Keratinocyte (primary cell): ENCODE measurements at regions not wholly inside any gene's neighbourhood (a gene's known extent, or its start where the extent isn't known, plus 50 kb on each side); places are given as distances from the start of the nearest gene placed in this dataset.

Experiments used
- DNase-seq: peaks from one replicate; pipeline ENCODE4 v3.0.0-alpha.2; 2011; ENCODE audit warnings: low read depth, missing footprints, low spot score
- FAIRE-seq: peaks from 2 replicates; lab custom pipeline; 2011; peaks lifted over from hg19 to GRCh38; lab: Jason Lieb, UNC
- H2AFZ ChIP-seq: 2 replicates; pipeline ENCODE4 v1.6.0; 2012; ENCODE audit warnings: low read length, control low read depth, inconsistent platforms; ENCODE audit not compliant: control insufficient read depth
- H3K27ac ChIP-seq: 2 replicates; pipeline ENCODE4 v1.5.1; 2011; ENCODE audit warnings: low read length; ENCODE audit not compliant: control insufficient read depth, insufficient read depth
- H3K27me3 ChIP-seq: 3 replicates; pipeline ENCODE4 v1.6.0; 2011; ENCODE audit warnings: low read length; ENCODE audit not compliant: control insufficient read depth, insufficient read depth; ENCODE audit errors: extremely low read depth
- H3K36me3 ChIP-seq, 2 experiments: 2 replicates in 1 of 2; 3 replicates in 1 of 2; pipeline ENCODE4 v1.5.1; 2011; ENCODE audit warnings: low read length in 2 of 2, mild to moderate bottlenecking in 1 of 2; ENCODE audit not compliant: control insufficient read depth in 2 of 2, insufficient read depth in 2 of 2; ENCODE audit errors: extremely low read depth in 1 of 2
- H3K4me1 ChIP-seq: 3 replicates; pipeline ENCODE4 v1.5.1; 2011; ENCODE audit warnings: low read length; ENCODE audit not compliant: control insufficient read depth, insufficient read depth; ENCODE audit errors: extremely low read depth
- H3K4me2 ChIP-seq: 3 replicates; pipeline ENCODE4 v1.6.0; 2011; ENCODE audit warnings: low read depth, low read length; ENCODE audit not compliant: control insufficient read depth, insufficient read depth; ENCODE audit errors: extremely low read depth
- H3K4me3 ChIP-seq, 3 experiments: fragments of 200-600 bp in 1 of 3; sonication (generic) in 1 of 3; 2 replicates in 2 of 3; 3 replicates in 1 of 3; pipeline ENCODE4 v1.5.1; 2011 to 2016; ENCODE audit warnings: low read length in 3 of 3, mild to moderate bottlenecking in 3 of 3, control low read depth in 2 of 3, inconsistent platforms in 1 of 3, low read depth in 1 of 3, mixed read lengths in 1 of 3, mixed run types in 1 of 3, moderate library complexity in 1 of 3; ENCODE audit not compliant: control insufficient read depth in 2 of 3, insufficient read depth in 2 of 3; ENCODE audit errors: extremely low read depth in 1 of 3
- H3K79me2 ChIP-seq: 2 replicates; pipeline ENCODE4 v1.6.0; 2012; ENCODE audit warnings: low read length; ENCODE audit not compliant: control insufficient read depth, insufficient read depth
- H3K9ac ChIP-seq: 3 replicates; pipeline ENCODE4 v1.6.0; 2011; ENCODE audit warnings: low read length; ENCODE audit not compliant: control insufficient read depth, insufficient read depth; ENCODE audit errors: extremely low read depth
- H3K9me1 ChIP-seq: 3 replicates; pipeline ENCODE4 v1.6.0; 2011; ENCODE audit warnings: low read length; ENCODE audit not compliant: control insufficient read depth, insufficient read depth; ENCODE audit errors: extremely low read depth
- H3K9me3 ChIP-seq: 2 replicates; pipeline ENCODE4 v1.5.1; 2012; ENCODE audit warnings: low read depth, low read length; ENCODE audit not compliant: control insufficient read depth
- H4K20me1 ChIP-seq: 3 replicates; pipeline ENCODE4 v1.6.0; 2011; ENCODE audit warnings: low read length; ENCODE audit not compliant: control insufficient read depth, insufficient read depth; ENCODE audit errors: extremely low read depth
- EZH2 ChIP-seq: IDR thresholded peaks from one replicate; pipeline ENCODE4 v1.6.1; 2012; ENCODE audit warnings: inconsistent platforms, mild to moderate bottlenecking, low read length, moderate library complexity
- dilution Hi-C: fragments of 300-500 bp; cut with MboI; formaldehyde crosslinking; loops from one replicate; pipeline ENCODE4 v1.7.0; 2020; ENCODE audit warnings: low sequenced_read_pairs; ENCODE audit not compliant: extremely low pct_ligation_motif_present
- TF ChIP-seq, protein P1 (sequence below), 3 experiments: IDR thresholded peaks in 1 of 3; conservative IDR thresholded peaks in 1 of 3; optimal IDR thresholded peaks in 1 of 3; 2 replicates in 2 of 3; 3 replicates in 1 of 3; pipeline versions ENCODE3 to v1.5.1; 2011; ENCODE audit warnings: low read length in 3 of 3, mild to moderate bottlenecking in 3 of 3, moderate library complexity in 2 of 3, control low read depth in 1 of 3, inconsistent platforms in 1 of 3; ENCODE audit not compliant: insufficient read depth in 2 of 3; ENCODE audit errors: extremely low read depth in 1 of 3

DNA sequence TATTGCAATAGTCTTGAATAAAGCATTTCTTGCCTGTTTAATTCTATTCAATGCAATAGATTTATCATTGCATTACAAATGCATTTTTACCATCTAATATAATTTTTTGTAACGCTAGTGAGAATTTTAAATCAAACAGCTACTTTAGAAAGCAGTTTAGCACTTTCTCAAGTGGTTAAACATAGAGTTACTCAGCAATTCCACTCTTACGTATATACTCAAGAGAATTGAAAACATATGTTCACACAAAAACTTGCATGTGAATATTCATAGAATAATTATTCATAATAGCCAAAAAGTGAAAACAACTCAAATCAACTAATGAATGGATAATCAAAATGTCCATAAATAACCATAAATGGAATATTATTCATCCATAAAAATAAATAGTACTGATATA is 244.7 kb downstream of the TMEM167A start:
- no peak for TF ChIP-seq EZH2
- TF ChIP-seq, protein P1, sequence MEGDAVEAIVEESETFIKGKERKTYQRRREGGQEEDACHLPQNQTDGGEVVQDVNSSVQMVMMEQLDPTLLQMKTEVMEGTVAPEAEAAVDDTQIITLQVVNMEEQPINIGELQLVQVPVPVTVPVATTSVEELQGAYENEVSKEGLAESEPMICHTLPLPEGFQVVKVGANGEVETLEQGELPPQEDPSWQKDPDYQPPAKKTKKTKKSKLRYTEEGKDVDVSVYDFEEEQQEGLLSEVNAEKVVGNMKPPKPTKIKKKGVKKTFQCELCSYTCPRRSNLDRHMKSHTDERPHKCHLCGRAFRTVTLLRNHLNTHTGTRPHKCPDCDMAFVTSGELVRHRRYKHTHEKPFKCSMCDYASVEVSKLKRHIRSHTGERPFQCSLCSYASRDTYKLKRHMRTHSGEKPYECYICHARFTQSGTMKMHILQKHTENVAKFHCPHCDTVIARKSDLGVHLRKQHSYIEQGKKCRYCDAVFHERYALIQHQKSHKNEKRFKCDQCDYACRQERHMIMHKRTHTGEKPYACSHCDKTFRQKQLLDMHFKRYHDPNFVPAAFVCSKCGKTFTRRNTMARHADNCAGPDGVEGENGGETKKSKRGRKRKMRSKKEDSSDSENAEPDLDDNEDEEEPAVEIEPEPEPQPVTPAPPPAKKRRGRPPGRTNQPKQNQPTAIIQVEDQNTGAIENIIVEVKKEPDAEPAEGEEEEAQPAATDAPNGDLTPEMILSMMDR (optimal IDR thresholded peaks at IDR 0.05 in 1 of 3, IDR thresholded peaks at IDR 0.05 in 1 of 3, conservative IDR thresholded peaks at IDR 0.05 in 1 of 3; ENCODE audit: extremely low read depth in 1 of 3, insufficient read depth in 2 of 3, low read length in 3 of 3) = no peak
- Histone ChIP-seq H4K20me1 (no peaks in the 10 kb centered on the region), H3K9me3 (peaks cover 2% of the 10 kb centered on the region), H2AFZ (no peak overlapping the region), H3K4me1 (no peaks in the 10 kb centered on the region), H3K4me3 (no peak overlapping the region), H3K9ac (no peak overlapping the region), H3K27me3 (no peaks in the 10 kb centered on the region), H3K9me1 (no peaks in the 10 kb centered on the region), H3K4me2 (no peak overlapping the region), H3K27ac (no peak overlapping the region), H3K36me3 (no peaks in the 10 kb centered on the region), H3K79me2 (no peaks in the 10 kb centered on the region)
- FAIRE-seq (no peak), DNase-seq (no peak)
- dilution Hi-C loops = no loop called here

DNA sequence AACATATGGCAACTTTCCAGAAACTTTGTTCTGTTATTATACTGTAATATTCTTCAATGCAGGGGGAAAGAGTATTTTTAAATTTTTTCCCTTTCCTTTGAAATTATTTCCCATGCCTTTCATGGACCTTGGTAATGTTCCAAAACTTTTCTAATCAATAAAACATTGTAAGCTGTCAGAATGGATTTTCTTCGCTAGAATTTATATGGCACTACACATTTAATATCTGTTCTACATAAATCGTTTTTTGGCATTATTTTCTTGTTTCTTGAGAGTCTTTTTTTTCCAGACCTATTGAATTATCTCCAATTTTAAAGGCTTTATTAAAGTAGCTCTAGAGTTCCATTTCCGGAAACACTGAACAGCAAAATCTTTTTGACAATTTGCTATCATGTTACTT is 249.0 kb downstream of the TMEM167A start:
- dilution Hi-C loops = no loop called here
- no peak for FAIRE-seq

More for the DNA sequence above, 249.0 kb downstream of the TMEM167A start:
- Histone ChIP-seq H3K27ac (no peak overlapping the region), H3K4me2 (no peak overlapping the region), H3K4me3 (no peak overlapping the region), H3K36me3 (no peaks in the 10 kb centered on the region), H3K9ac (no peak overlapping the region), H3K27me3 (no peaks in the 10 kb centered on the region), H4K20me1 (no peaks in the 10 kb centered on the region), H3K4me1 (no peaks in the 10 kb centered on the region), H3K9me3 (no peaks in the 10 kb centered on the region), H3K79me2 (no peaks in the 10 kb centered on the region), H3K9me1 (no peaks in the 10 kb centered on the region), H2AFZ (no peak overlapping the region)
- TF ChIP-seq, protein P1 (optimal IDR thresholded peaks at IDR 0.05 in 1 of 3, IDR thresholded peaks at IDR 0.05 in 1 of 3, conservative IDR thresholded peaks at IDR 0.05 in 1 of 3; ENCODE audit: extremely low read depth in 1 of 3, insufficient read depth in 2 of 3, low read length in 3 of 3) = no peak
- no peak for TF ChIP-seq EZH2
- no peak for DNase-seq
